Muscle of leg (tissue), 3 donors: ENCODE measurements at regions not wholly inside any gene's neighbourhood (a gene's known extent, or its start where the extent isn't known, plus 50 kb on each side); places are given as distances from the start of the nearest gene placed in this dataset.
A peak's percentile ranks its signal among the peaks of the same experiment; 100 is the strongest.

Source experiments
- DNase-seq: peaks from one replicate; pipeline ENCODE4 v3.0.0; 2013
- H3K27ac ChIP-seq: one replicate; pipeline ENCODE4 v1.5.1; 2013; ENCODE audit warnings: mild to moderate bottlenecking, low read length, control low read depth
- H3K27me3 ChIP-seq: one replicate; pipeline ENCODE4 v1.6.1; 2013; ENCODE audit warnings: low read length; ENCODE audit not compliant: control insufficient read depth, insufficient read depth
- H3K36me3 ChIP-seq: one replicate; pipeline ENCODE4 v1.6.1; 2013; ENCODE audit warnings: low read length; ENCODE audit not compliant: control insufficient read depth, insufficient read depth
- H3K4me1 ChIP-seq: one replicate; pipeline ENCODE4 v1.6.1; 2013; ENCODE audit warnings: low read length; ENCODE audit not compliant: control insufficient read depth, insufficient read depth
- H3K4me3 ChIP-seq: one replicate; pipeline ENCODE4 v1.5.1; 2013; ENCODE audit warnings: low read length, control low read depth
- H3K9me3 ChIP-seq: replicated peaks from 2 replicates; pipeline ENCODE4 v1.6.1; 2013; ENCODE audit warnings: low read depth, low read length; ENCODE audit not compliant: control insufficient read depth
- WGBS: methylation state at CpG from one replicate; pipeline ENCODE4 v1.1.5; 2013; ENCODE audit warnings: missing lambda C conversion rate; ENCODE audit not compliant: insufficient coverage; 5-methylcytosine and 5-hydroxymethylcytosine counted together

DNA sequence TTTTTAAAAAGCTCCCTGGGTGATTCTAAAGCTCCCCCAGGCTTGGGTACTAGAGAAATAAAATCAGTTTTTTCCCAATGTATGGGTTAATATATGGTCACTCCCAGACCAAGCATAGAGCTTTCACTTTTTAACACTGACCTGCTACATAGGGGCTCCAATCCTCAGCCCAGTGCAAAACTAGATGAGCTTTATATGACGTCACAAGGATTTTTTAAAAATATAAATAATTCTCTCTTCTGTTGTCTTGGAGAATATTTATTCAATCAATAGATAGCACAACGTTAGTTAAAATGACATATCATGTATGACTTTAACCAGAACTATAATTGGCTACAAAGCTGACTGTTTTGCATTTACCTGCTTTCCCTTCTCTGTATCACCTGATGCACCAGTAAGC is 137.9 kb upstream of the TMCC3 start:
- Histone ChIP-seq H3K36me3 (no peaks in the 10 kb centered on the region), H3K9me3 (no peaks in the 10 kb centered on the region), H3K27ac (no peak overlapping the region), H3K4me1 (peaks cover 9% of the 10 kb centered on the region), H3K4me3 (no peak overlapping the region), H3K27me3 (no peaks in the 10 kb centered on the region)
- WGBS: no CpG with 5 or more reads among the region's 2 CpGs
- DNase-seq: no peak

DNA sequence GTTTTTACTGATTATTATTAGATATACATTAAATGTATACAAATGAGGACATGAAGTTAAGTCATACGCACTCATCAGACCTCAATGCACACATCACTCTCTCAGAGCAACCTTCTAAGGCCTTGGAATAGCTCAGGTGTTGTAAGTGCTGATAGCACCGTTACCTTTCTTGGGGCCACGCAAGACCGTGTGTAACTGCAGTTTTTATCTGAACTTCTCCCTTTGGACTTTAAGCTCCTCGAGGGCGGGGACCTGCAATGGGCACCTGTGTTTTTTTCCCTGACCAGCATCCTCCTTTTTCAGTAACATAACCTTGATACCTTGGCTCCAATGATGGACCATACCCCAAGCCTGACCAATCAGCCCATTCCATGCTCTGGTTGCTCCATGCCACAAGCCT is 136.5 kb upstream of the TMCC3 start:
- 89% methylated on average over 5 of the region's 6 CpGs for WGBS
- H3K36me3 ChIP-seq: no peaks in the 10 kb centered on the region
- H3K27ac ChIP-seq: no peak overlapping the region
- H3K27me3 ChIP-seq: no peaks in the 10 kb centered on the region
- no peak overlapping the region for H3K4me3 ChIP-seq
- peaks cover 3% of the 10 kb centered on the region for H3K9me3 ChIP-seq
- H3K4me1 ChIP-seq: no peaks in the 10 kb centered on the region
- DNase-seq: no peak

DNA sequence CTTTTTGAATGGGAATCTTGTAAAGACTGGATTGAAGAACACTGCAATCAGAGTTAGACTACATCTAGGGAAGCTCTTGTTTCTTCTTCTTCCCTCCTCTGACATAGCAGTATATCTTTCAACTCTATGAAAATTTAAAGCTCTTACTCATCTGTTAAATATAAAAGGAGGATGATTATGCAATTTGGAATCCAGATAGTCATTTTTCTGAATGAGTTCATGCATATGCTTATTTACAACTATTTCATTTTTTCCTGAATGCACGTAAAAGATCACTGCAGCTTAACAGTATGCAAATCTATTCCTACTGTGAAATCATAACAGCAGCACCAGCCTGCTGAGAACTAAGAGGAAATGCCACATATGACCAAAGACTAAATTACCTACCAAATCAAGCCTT is 133.5 kb upstream of the TMCC3 start:
- Histone ChIP-seq H3K36me3 (no peaks in the 10 kb centered on the region), H3K27ac (no peak overlapping the region), H3K4me3 (no peak overlapping the region), H3K4me1 (no peaks in the 10 kb centered on the region), H3K27me3 (no peaks in the 10 kb centered on the region), H3K9me3 (peaks cover 4% of the 10 kb centered on the region)
- WGBS: 40% methylated on average over 1 of the region's 1 CpG
- no peak for DNase-seq

DNA sequence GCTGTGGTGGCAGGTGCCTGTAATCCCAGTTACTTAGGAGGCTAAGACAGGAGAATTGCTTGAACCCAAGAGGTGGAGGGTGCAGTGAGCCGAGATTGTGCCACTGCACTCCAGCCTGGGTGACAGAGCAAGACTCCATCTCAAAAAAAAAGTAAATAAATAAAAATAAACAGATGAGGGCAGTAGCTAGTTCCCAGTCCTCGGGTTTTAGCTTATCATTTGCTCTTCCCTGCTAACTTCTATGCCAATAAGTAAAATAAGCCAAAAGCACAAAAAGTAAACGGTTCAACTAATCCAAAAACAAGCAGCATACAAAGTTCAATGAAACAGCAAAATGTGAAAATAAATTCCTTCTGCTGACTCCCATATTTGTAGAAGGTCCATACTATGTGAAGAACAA is 133.0 kb upstream of the TMCC3 start:
- Histone ChIP-seq H3K27ac (no peak overlapping the region), H3K27me3 (no peaks in the 10 kb centered on the region), H3K36me3 (no peaks in the 10 kb centered on the region), H3K4me1 (no peaks in the 10 kb centered on the region), H3K4me3 (no peak overlapping the region), H3K9me3 (peaks cover 4% of the 10 kb centered on the region)
- no peak for DNase-seq
- WGBS: no CpG with 5 or more reads among the region's 3 CpGs

DNA sequence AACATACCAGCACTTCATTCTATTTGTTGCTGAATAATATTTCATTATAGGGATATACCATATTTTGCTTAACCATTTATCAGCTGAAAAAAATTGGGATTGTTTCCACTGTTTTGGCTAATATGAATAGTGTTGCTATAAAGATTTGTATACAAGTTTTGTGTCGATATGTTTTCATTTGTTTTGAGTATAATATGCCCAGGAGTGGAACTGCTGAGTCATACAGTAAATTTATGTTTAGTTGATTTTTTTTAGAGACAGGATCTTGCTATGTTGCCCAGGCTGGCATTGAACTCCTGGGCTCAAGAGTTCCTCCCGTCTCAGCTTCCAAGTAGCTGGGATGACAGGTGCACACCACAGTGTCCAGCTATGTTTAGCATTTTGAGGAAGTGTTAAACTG is 131.5 kb upstream of the TMCC3 start:
- H3K27ac ChIP-seq: no peak overlapping the region
- DNase-seq: no peak
- no peaks in the 10 kb centered on the region for H3K27me3 ChIP-seq
- no peaks in the 10 kb centered on the region for H3K36me3 ChIP-seq
- no peak overlapping the region for H3K4me3 ChIP-seq
- H3K4me1 ChIP-seq: no peaks in the 10 kb centered on the region
- H3K9me3 ChIP-seq: peaks cover 4% of the 10 kb centered on the region
- no CpG with 5 or more reads among the region's 2 CpGs for WGBS

DNA sequence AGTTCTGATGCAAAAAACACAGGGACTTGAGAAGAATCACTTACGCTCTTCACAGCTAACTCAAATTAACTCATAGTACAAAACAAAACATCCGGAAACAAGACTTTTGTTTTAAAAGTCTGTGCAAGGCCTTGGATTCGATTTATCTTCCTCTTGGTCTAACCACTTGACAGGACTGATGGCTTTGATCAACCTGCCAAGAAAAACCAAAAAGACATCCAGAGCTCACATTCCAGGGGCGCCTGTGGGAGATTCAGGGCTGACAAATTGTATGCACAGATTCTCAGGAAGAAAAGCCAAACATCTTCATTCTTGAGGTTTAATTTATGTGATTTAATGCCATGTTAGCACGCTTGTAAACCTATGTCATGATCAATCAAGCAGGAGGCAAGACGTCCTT is 129.1 kb upstream of the TMCC3 start:
- WGBS: 32% methylated on average over 5 of the region's 6 CpGs
- no peak overlapping the region for H3K4me3 ChIP-seq
- no peaks in the 10 kb centered on the region for H3K4me1 ChIP-seq
- peaks cover 4% of the 10 kb centered on the region for H3K9me3 ChIP-seq
- no peaks in the 10 kb centered on the region for H3K27me3 ChIP-seq
- DNase-seq: peak; percentile 32
- H3K36me3 ChIP-seq: no peaks in the 10 kb centered on the region
- no peak overlapping the region for H3K27ac ChIP-seq

DNA sequence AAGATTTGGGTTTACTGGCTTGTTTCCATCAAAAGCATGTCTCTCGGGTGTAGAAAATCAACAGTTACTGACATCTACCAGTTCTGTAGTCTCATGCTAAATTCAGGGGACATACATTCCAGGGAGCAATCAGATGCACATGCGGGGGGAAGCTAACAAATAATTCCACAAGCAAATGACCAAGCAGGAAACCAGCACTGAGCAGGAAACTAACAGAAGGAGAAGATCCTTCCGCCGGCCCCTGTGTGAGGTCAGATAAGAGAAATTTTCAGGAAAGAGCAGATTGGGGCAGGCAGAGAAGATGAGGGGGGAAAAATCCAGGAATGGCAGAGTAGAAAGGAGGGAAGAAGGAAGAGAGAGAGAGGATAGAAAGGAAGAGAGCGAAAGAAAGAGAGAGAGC is 127.6 kb upstream of the TMCC3 start:
- peaks cover 9% of the 10 kb centered on the region for H3K9me3 ChIP-seq
- 60% methylated on average over 4 of the region's 5 CpGs for WGBS

DNA sequence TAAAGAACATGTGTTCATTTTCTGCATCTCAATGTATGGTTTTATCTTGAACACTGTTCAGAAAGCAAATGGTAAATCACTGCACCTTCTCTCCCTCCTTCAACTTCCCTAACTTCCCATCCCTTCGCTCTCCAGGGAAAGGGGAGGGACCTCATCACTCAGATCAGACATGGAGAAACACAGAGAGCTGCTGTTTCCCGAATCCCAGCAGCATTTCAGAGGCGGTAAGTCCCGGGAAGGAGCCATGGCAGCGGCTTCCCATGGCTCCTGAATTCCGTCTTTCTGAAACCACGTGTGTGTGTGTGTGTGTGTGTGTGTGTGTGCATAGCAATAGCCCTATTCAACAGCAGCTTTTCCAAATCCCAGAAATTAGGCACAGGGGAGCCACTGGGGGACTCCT is 125.4 kb upstream of the TMCC3 start:
- Histone ChIP-seq H3K27ac (no peak overlapping the region), H3K4me1 (no peaks in the 10 kb centered on the region), H3K4me3 (no peak overlapping the region), H3K9me3 (peaks cover 5% of the 10 kb centered on the region), H3K27me3 (no peaks in the 10 kb centered on the region), H3K36me3 (no peaks in the 10 kb centered on the region)
- no peak for DNase-seq
- 50% methylated on average over 2 of the region's 7 CpGs for WGBS

More for the DNA sequence above, 127.6 kb upstream of the TMCC3 start:
- H3K36me3 ChIP-seq: no peaks in the 10 kb centered on the region
- no peak for DNase-seq
- H3K27me3 ChIP-seq: no peaks in the 10 kb centered on the region
- no peaks in the 10 kb centered on the region for H3K4me1 ChIP-seq
- no peak overlapping the region for H3K27ac ChIP-seq
- no peak overlapping the region for H3K4me3 ChIP-seq

DNA sequence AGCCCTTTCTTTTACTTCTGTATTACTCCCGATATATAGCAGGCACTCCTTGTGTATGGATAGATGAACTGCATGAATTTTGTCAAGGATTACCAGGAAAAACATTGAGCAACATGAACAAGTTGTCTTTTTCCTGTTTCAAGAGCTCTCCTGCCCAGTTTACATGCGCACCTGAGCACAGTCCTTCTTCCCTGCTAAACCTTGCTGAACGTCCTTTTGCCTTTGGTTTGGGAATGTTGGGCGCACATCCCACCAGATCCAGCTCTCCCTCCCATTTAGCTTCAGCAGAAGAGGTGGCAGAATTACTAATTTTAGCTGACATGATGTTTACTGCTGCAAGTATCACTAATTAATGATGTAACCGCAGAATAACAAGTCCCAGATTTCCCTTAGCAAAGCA is 121.4 kb upstream of the TMCC3 start:
- Histone ChIP-seq H3K27me3 (no peaks in the 10 kb centered on the region), H3K36me3 (no peaks in the 10 kb centered on the region), H3K4me1 (peaks cover 8% of the 10 kb centered on the region), H3K27ac (no peak overlapping the region), H3K4me3 (no peak overlapping the region), H3K9me3 (peaks cover 5% of the 10 kb centered on the region)
- DNase-seq: no peak
- WGBS: 83% methylated on average over 1 of the region's 5 CpGs

DNA sequence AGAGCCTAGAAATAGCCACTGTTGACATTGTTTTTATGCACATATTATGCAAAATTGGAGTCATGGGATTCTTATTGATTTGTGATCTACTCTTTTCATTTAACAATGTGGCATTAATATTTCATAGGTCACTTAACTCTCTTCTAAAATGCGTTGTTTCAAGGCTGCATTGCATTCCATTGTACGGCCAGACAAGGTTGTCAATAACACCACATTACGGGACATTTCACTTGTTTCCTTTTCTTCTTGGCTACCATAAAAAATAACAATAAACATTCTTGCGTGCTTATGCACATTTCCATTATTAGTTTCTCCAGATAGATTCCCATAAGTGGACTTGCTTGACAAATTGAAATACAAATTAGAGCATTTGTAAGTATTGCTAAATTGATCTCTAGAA is 120.8 kb upstream of the TMCC3 start:
- Histone ChIP-seq H3K36me3 (no peaks in the 10 kb centered on the region), H3K4me3 (no peak overlapping the region), H3K4me1 (peaks cover 8% of the 10 kb centered on the region), H3K27ac (no peak overlapping the region), H3K9me3 (peaks cover 5% of the 10 kb centered on the region), H3K27me3 (no peaks in the 10 kb centered on the region)
- 67% methylated on average over 3 of the region's 4 CpGs for WGBS
- DNase-seq: no peak

DNA sequence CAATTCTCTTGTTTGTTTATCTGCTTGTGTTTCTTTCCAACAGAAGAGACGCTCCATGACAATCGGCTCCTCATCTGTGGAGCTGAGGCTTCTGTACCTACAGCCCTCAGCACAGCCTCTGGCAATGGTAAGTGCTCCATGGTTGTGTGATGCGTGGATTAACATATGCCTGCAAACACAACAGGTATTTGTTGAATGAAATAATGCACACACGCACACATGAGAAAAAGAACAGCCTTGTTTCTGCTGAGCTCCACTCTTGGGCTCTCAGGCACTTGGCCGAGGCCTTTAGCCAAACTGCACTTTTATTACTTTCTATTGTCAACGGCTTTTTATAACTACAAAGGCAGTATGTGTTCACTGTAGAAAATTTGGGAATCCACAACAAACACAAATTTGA is 120.4 kb upstream of the TMCC3 start:
- Histone ChIP-seq H3K27ac (no peak overlapping the region), H3K4me3 (no peak overlapping the region), H3K9me3 (peaks cover 5% of the 10 kb centered on the region), H3K4me1 (peaks cover 8% of the 10 kb centered on the region), H3K36me3 (no peaks in the 10 kb centered on the region), H3K27me3 (no peaks in the 10 kb centered on the region)
- 76% methylated on average over 3 of the region's 6 CpGs for WGBS
- DNase-seq: peak; percentile 53
